Gastroesophageal sphincter (tissue), 4 donors: ENCODE measurements at regions not wholly inside any gene's neighbourhood (a gene's known extent, or its start where the extent isn't known, plus 50 kb on each side); places are given as distances from the start of the nearest gene placed in this dataset.

Experiments used
- ATAC-seq: fragments of 150-250 bp; one replicate; pipeline ENCODE4 v1.9.1; 2016; ENCODE audit warnings: mild to moderate bottlenecking, moderate library complexity
- H3K27ac ChIP-seq, 4 donors: fragments of 200-600 bp; sonication (generic) in 3 of 4; 1 replicate in 3 of 4; 2 replicates in 1 of 4; pipeline ENCODE4 v1.5.1; 2016 to 2019
- H3K27me3 ChIP-seq: fragments of 200-600 bp; sonication (generic); one replicate; pipeline ENCODE4 v1.5.1; 2019
- H3K36me3 ChIP-seq, 2 donors: fragments of 200-600 bp; sonication (generic); one replicate each; pipeline ENCODE4 v1.5.1; 2019; ENCODE audit warnings: control low read depth in 1 of 2
- H3K4me1 ChIP-seq, 3 donors: fragments of 200-600 bp; sonication (generic); 1 replicate in 2 of 3; 2 replicates in 1 of 3; pipeline ENCODE4 v1.5.1; 2016 to 2019; ENCODE audit warnings: control low read depth in 2 of 3
- H3K4me3 ChIP-seq, 2 donors: fragments of 200-600 bp; sonication (generic); one replicate each; pipeline ENCODE4 v1.5.1; 2019; ENCODE audit warnings: mild to moderate bottlenecking in 1 of 2, moderate library complexity in 1 of 2
- H3K9me3 ChIP-seq, 3 donors: fragments of 200-600 bp; sonication (generic); one replicate each; pipeline ENCODE4 v1.5.1; 2017 to 2019; ENCODE audit warnings: control low read depth in 2 of 3
- CTCF ChIP-seq, 4 experiments: fragments of 200-600 bp in 2 of 4; fragments of 450-650 bp in 2 of 4; sonication (generic) in 1 of 4; IDR thresholded peaks; one replicate each; pipeline ENCODE4 v1.5.1; 2017 to 2019; ENCODE audit warnings: antibody characterized with exemption in 4 of 4, mild to moderate bottlenecking in 2 of 4, moderate library complexity in 2 of 4
- EP300 ChIP-seq: sonication (generic); formaldehyde crosslinking; IDR thresholded peaks from one replicate; pipeline ENCODE4 v1.6.1; 2017; ENCODE audit warnings: antibody characterized with exemption, mild to moderate bottlenecking
- POLR2A ChIP-seq, 2 donors: fragments of 450-650 bp; IDR thresholded peaks; one replicate each; pipeline ENCODE4 v1.6.1; 2017; ENCODE audit warnings: antibody characterized with exemption in 2 of 2, mild to moderate bottlenecking in 2 of 2, moderate library complexity in 1 of 2
- POLR2AphosphoS5 ChIP-seq: sonication (generic); formaldehyde crosslinking; IDR thresholded peaks from one replicate; pipeline ENCODE4 v1.6.1; 2017; ENCODE audit warnings: antibody characterized with exemption
- WGBS, 2 donors: methylation state at CpG; one replicate each; pipeline ENCODE4 v1.1.5; 2018; ENCODE audit warnings: low coverage in 1 of 2; 5-methylcytosine and 5-hydroxymethylcytosine counted together

DNA sequence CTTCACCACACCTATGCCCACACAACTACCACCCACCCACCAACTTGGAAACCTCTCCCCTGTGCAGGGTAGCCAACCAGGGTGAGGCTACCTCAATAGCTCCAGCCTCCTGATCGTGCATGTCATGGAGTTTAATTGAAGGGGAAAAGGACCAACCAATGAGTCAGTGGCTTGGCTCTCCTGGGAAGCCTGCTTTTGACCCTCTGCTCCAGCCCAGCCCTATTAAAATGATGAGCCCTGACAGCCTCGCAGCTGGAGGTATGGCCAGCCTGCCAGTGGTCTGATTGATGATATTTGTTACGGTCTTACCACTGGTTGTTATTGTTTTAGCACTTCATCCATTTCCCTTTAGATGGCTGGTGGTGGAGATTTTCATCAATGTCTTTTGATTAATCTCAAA is 280.4 kb downstream of the SH3GL2 start:
- no peaks in the 10 kb centered on the region for H3K9me3 ChIP-seq
- no peaks in the 10 kb centered on the region for H3K4me1 ChIP-seq
- H3K36me3 ChIP-seq, result no peaks in the 10 kb centered on the region
- H3K27ac ChIP-seq, result no peak overlapping the region
- no peak overlapping the region for H3K4me3 ChIP-seq
- H3K27me3 ChIP-seq, result no peaks in the 10 kb centered on the region
- no peak for ATAC-seq
- WGBS, 2 donors, result 13 to 57% methylated on average over 1 to 2 of the region's 3 CpGs
- no peak for TF ChIP-seq CTCF (IDR thresholded peaks at IDR 0.05)
- TF ChIP-seq POLR2AphosphoS5, result no peak
- TF ChIP-seq EP300, result no peak
- no peak for TF ChIP-seq POLR2A (IDR thresholded peaks at IDR 0.05)

DNA sequence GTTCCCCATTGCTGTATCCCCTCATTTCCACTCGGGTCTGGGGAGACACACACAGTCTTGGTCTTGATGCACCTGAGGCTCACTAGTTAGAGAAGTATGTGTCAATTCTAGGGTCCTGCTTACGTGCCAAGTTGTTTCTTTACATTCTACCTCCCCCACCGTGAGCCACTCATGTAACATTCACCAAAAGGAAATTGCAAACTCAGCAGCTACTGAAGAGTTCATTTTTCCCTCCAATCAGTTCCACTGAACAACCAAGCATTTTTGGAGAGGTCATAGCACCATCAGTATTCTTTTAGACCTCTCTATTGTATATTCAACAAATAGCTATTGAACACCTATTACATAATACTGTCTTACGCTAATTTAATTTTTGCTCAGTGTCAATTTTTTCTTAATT is 281.1 kb downstream of the SH3GL2 start:
- ATAC-seq, result no peak
- H3K27me3 ChIP-seq, result no peaks in the 10 kb centered on the region
- H3K9me3 ChIP-seq, result no peaks in the 10 kb centered on the region
- H3K4me1 ChIP-seq, result no peaks in the 10 kb centered on the region
- no peak overlapping the region for H3K27ac ChIP-seq
- no peaks in the 10 kb centered on the region for H3K36me3 ChIP-seq
- whole genome bisulfite sequencing, 2 donors, result 91 to 100% methylated on average over 3 of the region's 4 CpGs
- TF ChIP-seq CTCF (IDR thresholded peaks at IDR 0.05), result no peak
- no peak for TF ChIP-seq EP300
- no peak for TF ChIP-seq POLR2A (IDR thresholded peaks at IDR 0.05)
- no peak for TF ChIP-seq POLR2AphosphoS5
- H3K4me3 ChIP-seq, result no peak overlapping the region

- no peaks in the 10 kb centered on the region for H3K9me3 ChIP-seq
- no peaks in the 10 kb centered on the region for H3K27me3 ChIP-seq
- no peak overlapping the region for H3K27ac ChIP-seq
- H3K36me3 ChIP-seq, result no peaks in the 10 kb centered on the region
- no peak for TF ChIP-seq CTCF (IDR thresholded peaks at IDR 0.05)
- no peaks in the 10 kb centered on the region for H3K4me1 ChIP-seq
- peak; percentile 65 for ATAC-seq
- H3K4me3 ChIP-seq, result no peak overlapping the region
- 81% methylated on average over 3 of the region's 4 CpGs; no CpG with 5 or more reads in 1 of the 2 donors for WGBS, 2 donors
Observed at GRCh38 chr9:17862101-17862500, 283.2 kb downstream of the SH3GL2 start.

GRCh38 chr9:17862629-17863028 is 283.8 kb downstream of the SH3GL2 start:
- ATAC-seq, result no peak
- TF ChIP-seq EP300, result no peak
- no peak for TF ChIP-seq CTCF (IDR thresholded peaks at IDR 0.05)
- no peak for TF ChIP-seq POLR2A (IDR thresholded peaks at IDR 0.05)
- TF ChIP-seq POLR2AphosphoS5, result no peak
- 100% methylated on average over 2 to 4 of the region's 4 CpGs for WGBS, 2 donors
- Histone ChIP-seq H3K36me3 (no peaks in the 10 kb centered on the region), H3K4me1 (no peaks in the 10 kb centered on the region), H3K27me3 (no peaks in the 10 kb centered on the region), H3K9me3 (no peaks in the 10 kb centered on the region), H3K4me3 (no peak overlapping the region), H3K27ac (no peak overlapping the region)

DNA sequence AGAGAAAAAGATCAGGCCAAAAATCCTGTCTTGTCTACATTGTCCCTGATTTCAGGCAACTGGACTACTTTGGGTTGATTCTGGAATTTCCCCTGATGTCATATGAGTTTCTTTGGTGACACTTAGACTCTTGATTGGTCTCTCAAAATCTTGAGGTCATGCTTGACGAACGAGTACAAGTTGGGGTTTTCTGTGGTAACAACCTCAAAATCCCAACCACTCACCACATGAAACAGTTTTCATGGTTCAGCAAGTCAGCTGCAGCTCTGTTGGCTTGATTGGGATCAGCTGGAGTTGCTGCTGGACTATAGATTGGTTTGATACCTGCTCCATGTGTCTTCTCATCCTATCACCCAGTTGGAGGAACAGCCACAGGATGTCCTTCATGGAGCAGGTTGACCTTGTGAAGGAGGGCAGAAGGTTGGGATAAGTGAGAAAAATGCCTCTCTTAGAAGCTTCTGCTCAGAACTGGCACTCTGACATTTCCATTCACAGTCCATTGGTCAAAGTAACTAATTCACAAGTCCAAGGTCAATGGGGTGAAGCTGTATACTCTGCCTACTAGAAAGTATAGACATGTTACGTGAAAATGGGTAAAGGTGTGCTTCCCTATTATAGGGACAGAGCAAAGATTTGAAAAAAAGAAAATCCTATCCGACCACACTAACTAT is 284.5 kb downstream of the SH3GL2 start:
- no peaks in the 10 kb centered on the region for H3K9me3 ChIP-seq
- no peaks in the 10 kb centered on the region for H3K4me1 ChIP-seq
- WGBS, 2 donors, result 87 to 93% methylated on average over 3 to 4 of the region's 4 CpGs

More for the DNA sequence above, 284.5 kb downstream of the SH3GL2 start:
- Histone ChIP-seq H3K27me3 (no peaks in the 10 kb centered on the region), H3K36me3 (no peaks in the 10 kb centered on the region), H3K27ac (no peak overlapping the region), H3K4me3 (no peak overlapping the region)
- no peak for ATAC-seq
- TF ChIP-seq POLR2A (IDR thresholded peaks at IDR 0.05) (no peak), POLR2AphosphoS5 (no peak)
